HTR-8/SVneo (cell line): ENCODE measurements at regions not wholly inside any gene's neighbourhood (a gene's known extent, or its start where the extent isn't known, plus 50 kb on each side); places are given as distances from the start of the nearest gene placed in this dataset.

Experiments
- DNase-seq: peaks from one replicate; pipeline ENCODE4 v3.0.0; 2011; ENCODE audit warnings: low spot score, mixed read lengths; ENCODE audit not compliant: insufficient read length
- FAIRE-seq: peaks from 2 replicates; lab custom pipeline; 2011; peaks lifted over from hg19 to GRCh38; lab: Jason Lieb, UNC

DNA sequence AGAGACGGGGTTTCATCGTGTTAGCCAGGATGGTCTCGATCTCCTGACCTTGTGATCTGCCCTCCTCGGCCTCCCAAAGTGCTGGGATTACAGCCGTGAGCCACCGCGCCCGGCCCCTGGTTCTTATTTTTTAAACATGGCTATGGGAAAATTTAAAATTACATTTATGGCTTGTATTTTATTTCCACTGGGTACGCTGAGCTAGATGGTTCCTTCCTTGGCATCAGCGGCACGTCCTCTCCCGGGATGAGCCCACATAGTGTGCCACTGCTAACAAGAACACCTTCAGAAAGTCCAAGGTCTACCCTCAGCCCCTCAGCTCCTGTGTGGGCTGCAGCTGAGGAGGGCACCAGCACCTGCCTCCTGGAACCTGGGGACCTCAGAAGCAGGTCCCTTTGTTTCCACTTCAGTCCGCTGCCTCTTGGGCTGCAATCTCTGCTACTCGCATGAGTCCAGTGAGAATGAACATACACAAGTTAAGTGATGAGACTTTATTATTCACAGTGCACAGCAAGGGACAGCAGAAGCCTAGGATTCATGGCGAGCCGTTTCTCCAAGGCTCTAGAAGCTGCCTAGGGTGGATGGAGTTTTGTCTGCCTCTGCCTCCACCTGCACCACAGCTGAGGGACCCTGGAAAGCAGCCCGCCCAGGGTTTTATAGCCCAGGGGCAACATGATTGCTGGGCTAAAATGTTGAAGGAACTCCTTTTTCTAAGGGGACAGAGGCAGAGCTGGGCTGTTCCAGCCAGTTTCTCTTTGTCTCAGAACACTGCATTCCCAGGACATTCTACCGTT is 107.5 kb upstream of the TEX51 start:
- no peak for FAIRE-seq
- no peak for DNase-seq

DNA sequence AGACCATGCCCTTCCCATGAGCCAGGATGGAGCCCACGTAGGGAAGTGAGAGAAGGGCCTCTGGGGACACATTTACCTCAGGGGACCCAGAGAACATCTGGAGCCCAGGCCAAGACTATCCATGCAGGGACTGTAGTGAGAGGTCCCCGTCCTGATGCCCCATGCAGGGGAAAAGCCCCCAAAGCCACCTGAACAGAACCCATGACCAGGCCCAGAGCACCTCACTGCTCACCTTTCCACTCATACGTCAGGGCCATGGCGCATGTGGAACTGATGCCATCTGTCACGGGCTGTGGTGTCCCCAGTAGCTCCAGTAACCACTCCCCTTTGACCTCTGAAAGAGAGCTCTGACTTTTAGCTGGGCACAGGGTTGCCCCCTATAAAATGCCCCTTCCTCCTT is 106.5 kb upstream of the TEX51 start:
- FAIRE-seq: no peak

DNA sequence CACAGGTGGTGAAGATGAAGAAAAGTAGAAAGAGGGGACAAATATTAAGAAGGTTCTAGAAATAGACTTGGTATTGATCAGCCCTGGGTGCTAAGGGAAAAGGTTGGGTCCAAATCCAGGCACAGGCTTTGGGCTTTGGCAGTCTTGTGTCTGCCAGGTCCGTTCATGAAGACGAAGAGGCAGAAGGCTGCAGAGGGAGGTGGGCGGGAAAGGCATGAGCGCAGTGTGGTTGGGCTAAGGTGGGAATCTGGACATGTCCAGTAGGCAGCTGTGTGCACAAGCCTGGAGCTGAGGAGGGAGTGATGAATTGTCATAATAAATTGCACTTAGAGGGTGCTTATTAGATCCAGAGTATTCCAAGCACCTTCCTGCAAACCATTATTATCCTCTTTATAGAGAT is 105.7 kb upstream of the TEX51 start:
- FAIRE-seq (no peak), DNase-seq (no peak)

More for the DNA sequence above, 106.5 kb upstream of the TEX51 start:
- no peak for DNase-seq

DNA sequence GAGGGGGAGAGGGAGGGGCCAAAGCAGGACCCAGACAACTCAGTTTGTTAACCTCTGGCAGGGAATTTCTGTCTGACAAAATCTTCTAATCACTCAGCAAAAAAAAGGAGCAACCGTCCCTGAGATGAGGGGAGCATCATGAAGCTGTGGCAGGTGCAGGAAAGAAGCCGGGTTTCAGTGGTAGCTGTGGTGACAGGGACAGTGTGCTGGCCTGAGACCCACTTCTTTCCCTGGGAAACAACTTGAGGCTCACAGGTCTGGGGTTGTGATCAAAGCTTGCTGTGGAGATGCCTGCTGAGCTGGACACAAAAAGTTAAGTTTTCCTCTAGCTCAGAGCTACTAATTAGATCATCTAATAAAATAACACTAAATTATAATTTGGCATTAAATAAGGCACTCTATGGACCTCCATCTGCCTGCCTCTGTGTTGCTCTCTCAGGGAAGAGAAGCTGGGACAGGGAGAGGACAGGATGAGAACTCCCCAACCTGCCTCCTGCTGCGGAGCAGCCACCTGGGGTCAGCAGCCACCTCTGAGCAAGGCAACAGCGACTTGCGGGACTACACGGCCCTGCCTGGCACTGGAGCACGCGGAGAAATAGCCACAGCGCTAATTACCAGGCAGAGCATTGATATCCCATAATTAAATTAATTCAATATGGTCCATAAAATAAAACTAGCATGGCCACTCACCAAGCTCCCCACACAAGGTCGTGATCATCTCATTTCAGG is 104.6 kb upstream of the TEX51 start:
- no peak for FAIRE-seq
- no peak for DNase-seq

DNA sequence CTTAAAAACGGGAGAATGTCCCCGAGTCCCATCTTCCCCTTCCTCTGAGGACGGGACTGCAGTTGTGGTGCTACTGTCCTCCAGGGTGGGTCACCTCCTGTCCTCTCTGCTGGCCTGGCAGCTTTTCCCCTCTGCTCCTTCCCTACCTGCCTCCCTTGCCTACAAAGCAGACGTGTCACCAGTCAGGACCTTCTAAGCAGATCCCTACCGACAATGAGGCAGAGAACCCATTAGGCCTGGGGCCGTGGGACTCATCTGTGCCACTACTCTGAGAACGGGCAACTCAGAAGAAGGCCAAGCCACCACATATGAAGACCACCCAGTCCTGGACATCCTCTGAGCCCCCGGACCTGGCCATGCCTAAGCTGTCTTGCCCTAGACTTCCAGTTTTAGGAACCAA is 103.0 kb upstream of the TEX51 start:
- DNase-seq: no peak
- FAIRE-seq: no peak

DNA sequence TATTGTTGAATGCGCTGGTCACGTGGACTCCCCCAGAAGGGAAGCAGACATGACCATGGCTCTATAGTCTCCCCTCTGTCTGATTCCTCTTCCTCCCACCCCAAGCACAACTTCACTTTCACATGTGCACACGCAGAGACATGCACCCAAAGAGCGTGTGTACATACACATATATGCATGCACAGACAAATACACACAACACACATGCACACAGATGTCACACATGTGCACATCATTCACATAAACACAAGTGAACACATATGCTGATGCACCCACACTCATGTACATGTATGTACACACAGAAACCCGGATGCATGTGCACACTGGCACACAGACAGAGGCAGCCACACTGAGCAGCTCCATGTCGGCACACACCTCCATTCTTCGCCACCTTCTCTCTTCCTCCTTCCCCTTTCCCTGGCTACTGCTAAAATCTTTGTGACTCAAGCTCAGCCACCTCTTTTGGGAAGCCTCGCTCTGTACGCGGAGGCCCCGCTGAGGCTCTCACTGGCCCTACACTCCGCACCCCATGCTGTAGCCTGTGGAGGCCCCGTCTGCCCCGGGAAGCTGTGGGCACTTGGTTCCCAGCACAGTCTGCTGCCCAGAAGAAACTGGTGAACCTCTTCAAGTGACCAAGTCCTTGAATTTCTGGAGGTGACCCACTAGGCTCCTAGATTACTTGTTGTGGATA is 101.6 kb upstream of the TEX51 start:
- DNase-seq (no peak), FAIRE-seq (no peak)

DNA sequence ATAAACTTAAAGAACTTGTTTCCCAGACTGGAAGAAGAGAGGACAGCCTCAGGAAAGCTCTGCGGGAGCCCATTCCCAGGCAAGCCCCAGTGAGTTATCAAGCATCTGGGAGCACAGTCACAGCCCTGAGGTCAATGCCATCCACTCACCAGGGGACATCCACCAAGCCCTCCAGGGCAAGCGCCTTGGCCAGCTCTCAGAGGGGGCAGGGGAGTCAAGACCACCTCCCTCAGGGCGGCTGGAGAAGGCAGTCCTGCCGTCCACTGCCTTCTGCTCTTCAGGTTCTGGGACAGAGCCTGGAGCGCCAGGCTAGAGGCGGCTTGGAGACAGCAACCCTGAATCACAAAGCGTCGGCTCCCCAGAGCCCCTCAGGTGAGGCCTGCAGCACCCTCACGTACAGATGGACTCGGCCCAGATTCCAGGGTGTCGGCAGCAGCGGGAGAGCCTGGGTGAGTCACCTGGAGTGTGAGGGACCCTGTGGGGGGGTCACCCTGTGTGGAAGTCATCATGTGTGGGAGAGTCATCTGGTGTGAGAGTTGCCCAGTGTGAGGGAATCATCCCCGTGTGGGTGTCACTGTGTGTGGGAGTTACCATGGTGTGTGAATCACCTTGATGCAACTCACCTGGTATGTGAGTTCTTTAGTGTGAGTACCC is 100.9 kb upstream of the TEX51 start:
- FAIRE-seq (no peak), DNase-seq (no peak)

DNA sequence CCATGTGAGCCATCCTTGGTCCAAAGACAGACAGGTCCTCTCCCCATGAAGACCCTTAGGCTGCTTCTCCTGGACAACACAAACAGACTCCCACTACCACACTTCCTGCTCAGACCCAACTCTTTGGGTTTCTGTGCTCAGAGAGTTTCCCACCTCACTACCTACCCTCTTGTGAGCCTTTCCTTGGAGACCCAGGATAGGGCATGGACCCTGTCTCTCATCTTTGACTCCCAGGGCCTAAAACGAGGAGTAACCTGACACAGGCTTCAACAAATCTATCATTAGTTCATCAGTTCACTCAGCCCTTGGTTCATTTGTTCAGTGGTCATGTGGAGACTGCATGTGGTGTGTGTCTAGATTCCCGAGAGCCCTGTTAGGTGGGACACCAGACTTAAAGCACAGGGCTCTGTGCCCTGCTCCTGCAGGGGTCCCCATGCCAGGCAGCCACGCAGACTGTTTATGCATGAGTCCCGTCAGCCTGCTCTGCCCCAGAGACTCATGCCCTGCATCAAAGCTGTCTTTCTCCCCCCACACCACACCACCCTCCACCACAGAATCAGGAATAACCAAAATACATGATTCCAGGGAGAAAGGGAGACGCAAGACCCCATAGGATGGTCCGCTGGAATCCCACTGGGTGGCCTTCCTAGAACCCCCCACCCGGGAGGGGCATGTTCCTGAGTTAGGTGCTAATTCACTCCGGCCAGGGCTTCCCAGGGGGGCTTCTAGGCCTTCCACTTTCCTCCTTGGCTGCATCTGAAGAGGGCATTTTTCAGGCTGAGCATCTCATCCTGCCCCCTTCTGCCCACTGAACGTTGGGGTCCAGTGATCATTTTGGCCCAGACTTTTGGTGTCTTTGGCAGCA is 100.2 kb upstream of the TEX51 start:
- FAIRE-seq (no peak), DNase-seq (no peak)

DNA sequence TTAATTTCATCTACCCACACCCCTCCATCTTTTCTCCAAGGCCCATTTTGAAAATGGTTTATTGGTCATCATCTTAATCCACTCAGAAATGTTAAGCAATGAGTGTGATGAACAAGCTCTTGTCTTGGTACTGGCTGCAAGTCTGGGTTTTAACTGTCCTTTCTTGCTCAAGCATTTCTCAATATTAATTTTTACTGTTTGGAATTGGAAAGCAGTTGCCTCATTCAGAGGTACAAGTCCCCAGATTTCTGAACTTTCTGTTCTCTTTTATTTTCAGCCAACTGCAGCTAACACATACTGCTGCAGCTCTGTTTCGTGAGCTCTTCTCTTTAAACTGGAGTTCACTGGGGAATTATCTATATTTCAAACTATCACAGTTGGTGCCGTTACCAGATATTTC is 99.4 kb upstream of the TEX51 start:
- FAIRE-seq (no peak), DNase-seq (no peak)

DNA sequence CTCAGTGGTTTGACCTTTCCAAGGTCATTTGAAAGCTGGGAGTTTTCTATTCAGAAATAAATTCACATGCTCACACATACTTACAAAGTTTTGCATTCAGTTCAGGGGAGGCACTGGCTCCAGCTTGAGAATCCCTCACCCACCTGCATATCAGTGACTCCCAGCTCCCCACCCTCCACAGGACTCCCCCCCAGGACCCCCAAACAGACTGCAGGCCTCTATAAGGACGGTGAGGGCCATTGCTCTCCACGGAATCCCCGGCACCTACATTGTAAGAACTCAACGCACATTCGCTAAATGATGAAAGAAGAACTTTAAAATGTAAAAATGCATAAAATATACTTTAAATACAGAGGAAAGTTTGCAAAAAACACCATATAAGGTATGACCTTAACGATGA is 97.2 kb upstream of the TEX51 start:
- no peak for DNase-seq
- no peak for FAIRE-seq

DNA sequence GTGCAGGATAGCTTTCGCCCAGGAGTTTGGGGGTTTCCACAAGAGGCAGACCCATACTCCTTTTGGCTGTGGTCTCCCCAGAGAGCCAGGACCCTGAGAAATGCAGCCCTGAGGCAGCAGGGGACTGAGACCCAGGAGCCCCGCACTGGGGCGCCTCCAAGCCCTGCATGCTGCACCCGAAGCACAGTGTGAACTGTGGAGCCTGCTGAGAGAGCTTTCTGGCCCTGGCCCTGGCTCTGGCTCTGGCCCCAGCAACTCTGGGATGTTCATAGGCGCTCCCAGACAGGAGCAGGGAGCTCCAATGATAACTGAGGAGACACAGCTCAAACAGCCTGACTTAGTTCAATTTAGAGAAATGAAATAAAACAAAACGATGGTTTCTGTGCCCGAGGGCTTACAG is 96.4 kb upstream of the TEX51 start:
- DNase-seq (no peak), FAIRE-seq (no peak)

DNA sequence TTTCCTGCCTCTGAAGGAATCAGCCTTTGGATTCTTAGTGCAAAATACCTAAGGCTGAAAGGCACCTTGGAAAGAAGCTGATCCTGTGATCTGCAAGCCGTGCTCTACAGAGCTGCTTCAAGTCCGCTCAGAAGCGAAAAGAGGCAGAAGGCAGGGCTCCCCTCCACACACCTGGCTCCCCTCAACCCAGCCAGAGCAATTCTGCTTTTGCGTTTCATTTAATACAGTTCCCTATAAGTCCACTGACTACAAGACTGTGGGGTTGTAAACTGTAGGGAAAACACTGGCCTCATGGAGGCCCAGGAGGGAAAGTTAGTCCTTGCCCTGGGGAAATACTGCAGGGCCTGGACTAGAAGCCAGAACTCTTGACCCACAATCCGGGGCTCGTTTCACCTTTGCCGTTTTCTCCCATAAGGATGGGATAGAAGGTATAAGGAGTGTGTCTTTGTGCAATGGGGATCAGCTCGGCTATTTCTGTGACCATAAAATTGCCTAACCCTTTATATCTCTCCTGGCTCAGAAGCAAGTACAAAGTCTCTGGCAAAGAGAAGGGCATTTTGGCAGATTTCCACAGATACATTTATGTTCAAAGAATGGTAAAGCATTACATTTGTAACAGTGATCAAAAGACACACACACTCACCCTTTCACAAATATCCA is 95.8 kb upstream of the TEX51 start:
- FAIRE-seq (no peak), DNase-seq (no peak)

DNA sequence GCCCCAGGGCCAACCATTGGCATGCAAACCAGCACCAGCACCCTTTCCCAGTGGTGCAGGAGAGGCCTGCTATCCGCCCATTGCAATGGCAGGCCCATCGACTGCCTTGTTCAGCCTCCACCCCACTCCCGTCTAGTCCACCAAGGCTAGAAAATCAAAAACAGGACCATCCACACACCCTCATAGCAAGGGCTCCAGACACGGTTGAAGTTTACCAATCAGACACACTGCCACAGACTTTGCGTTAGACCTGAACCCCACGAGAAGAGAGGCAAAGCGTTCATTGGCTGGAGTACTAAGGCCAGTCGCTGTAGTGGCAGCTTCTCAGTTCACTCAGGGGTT is 95.3 kb upstream of the TEX51 start:
- DNase-seq (no peak), FAIRE-seq (no peak)

DNA sequence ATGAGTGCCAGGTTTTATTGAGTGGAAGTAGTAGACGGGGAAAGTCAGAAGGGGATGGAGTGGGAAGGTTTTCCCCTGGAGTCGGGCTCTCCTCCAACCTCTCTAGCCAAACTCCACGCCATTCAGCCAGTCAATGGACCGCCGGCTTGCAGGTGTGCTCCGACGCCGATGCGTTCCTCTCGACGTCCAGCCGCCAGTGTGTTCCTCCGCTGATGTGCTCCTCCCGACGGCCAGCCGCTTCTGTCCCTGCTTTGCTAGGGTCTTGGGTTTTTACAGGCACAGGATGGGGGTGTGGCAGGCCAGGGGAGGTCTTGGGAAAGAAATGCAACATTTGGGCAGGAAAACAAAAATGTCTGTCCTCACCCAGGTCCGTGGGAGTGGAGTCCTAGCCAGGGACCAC is 94.3 kb upstream of the TEX51 start:
- FAIRE-seq (no peak), DNase-seq (no peak)

DNA sequence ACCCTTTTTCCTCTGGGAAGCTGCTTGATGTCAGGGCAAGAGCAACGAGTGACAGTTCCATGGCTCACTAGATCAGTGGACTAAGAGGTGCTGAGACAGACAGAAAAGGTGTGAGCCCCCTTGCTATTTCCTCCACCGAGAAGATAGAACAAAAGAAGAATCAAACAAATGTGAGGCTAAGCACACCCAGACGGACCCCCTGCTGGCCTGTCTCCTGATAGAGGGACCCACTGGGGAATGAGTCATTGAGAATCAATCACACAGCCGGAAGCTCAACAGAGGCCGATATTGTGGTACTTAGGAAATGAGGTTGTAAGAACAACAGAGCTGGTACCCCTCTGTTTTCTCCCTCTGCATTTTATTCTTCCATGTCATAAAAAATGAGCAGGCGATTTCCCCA is 89.8 kb upstream of the TEX51 start:
- FAIRE-seq (no peak), DNase-seq (no peak)

DNA sequence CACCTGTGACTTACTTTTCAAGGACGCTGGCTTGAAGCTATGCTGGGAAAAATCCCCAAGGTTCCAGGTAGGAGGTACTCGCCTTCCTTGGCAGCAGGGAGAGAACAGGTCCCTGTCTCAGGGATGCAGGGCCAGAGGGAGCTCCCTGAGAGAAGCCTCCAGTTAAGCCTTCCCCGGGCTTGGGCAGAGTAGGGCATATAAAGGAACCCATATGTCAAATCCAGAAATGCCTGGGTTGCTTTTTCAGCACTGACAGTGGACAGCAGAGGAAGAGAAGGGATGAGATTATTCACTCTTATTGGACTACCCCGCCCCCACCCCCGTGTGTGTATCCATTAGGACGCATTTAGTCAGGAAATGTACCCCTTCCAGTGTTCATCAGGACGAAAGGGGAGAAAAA is 89.3 kb upstream of the TEX51 start:
- FAIRE-seq: no peak

DNA sequence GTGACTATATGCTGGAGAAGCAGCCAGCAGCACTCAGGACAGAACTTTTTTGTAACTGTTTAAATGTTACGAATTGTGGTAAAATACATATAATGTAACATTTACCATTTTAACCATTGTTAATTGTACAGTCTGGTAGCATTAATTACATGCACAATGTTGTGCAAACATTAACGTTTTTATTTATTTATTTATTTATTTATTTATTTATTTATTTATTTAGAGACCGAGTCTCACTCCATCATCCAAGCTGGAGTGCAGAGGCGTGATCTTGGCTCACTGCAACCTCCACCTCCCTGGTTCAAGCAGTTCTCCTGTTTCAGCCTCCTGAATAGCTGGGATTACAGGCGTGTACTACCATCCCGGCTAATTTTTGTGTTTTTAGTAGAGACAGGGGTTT is 88.7 kb upstream of the TEX51 start:
- no peak for DNase-seq
- no peak for FAIRE-seq

More for the DNA sequence above, 89.3 kb upstream of the TEX51 start:
- no peak for DNase-seq

DNA sequence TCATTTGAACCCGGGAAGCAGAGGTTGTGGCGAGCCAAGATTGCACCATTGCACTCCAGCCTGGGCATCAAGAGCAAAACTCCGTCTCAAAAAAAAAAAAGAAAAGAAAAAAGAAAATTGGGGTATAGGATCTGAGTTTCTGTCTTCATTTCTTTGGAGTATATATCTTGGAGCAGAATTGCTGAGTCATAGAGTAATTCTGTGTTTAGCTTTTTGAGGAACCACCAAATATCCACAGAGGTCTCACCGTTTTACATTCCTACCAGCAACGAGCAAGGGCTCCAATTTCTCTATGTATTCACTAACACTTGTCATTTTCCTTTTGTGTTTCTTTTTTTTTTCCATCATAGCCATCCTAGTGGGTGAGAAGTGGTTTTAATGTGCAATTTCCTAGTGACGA is 87.6 kb upstream of the TEX51 start:
- DNase-seq: no peak
- no peak for FAIRE-seq

DNA sequence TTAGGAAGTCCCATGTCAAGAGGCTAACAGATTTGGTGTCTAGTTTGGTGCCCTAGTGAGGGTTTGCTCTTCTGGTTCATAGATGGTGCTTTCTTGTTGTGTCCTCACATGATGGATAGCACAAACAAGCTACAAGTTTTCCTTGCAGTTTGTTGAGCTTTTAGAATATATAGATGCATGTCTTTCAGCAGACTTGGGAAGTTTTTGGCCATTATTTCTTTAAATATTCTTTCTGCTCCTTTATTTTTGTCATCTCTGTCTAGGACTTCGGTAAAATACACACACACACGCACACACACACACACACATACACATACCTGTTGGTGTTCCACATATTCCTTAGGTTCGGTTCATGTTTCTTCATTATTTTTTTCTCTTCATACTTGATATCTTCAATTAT is 81.5 kb upstream of the TEX51 start:
- no peak for FAIRE-seq
- DNase-seq: no peak
